Dermis blood vessel endothelial cell (primary cell): ENCODE measurements at regions not wholly inside any gene's neighbourhood (a gene's known extent, or its start where the extent isn't known, plus 50 kb on each side); places are given as distances from the start of the nearest gene placed in this dataset.
"Not testable (repeated sequence)": the region's sequence is repeated elsewhere in the genome, so short reads cannot be mapped to it uniquely, and the experiment has no call there.

Experiments used
- DNase-seq: peaks from one replicate; pipeline ENCODE4 v3.0.0; 2010

DNA sequence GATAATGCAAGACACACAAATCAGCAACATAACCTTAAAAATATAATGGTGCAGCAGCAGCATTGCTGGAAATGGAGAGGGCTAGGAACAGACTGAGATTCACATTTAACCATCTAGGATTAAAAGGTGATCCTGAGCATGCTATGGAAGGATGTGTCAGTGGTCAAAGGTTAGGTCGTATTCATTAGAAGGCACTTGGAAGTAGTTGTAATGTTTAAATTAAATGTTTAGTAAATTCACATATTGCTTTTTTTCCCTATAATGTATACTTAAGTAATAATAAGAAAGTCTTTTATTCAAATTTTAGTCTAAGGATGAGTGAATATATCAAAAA is 368.6 kb upstream of the PDE3A start:
- no peak for DNase-seq

DNA sequence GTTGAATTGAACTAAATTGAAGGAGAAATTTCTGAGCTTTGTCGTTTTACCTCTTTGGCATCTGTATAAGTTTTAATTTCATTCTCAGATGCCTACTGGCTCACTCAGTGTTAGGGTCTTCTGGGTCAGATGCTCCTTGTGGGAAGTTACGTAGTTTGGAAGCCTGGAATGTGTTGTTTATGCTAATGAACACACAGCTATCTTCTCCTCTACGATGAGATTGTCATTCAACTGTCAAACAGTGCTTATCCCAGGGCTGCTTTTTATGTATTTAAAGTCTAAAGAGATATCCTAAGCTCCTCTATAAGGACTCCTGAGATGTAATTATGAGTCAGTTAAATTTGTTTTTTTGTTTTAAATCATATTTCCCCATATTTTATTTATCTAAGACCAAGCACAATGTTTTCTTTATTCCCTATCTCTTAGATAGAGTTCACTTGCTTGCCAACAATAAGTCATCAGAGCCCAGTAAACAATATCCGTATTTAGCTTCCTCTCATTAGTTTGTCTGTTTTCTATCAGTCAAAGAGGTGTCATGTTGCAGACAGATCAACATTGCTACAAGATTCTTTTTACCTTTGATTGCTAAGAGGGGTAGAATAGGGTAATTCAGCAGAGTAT is 368.0 kb upstream of the PDE3A start:
- DNase-seq, result no peak

DNA sequence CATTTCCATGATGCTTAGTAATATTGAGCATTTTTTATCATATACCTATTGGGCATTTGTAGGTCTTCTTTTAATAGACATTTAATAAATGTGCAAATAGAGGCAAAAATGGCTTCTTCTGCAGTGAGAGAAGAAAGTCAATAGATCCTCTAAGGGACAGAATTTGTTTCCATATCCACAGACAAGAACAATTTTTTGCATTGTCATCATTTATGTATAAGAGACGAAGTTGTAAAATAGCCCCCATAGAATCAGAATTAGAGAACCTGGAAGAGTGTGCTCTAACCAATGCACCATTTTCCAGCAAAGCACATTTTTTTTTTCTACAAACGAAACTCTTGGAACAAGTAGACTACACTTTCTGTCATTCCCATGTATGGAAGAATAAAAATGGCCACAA is 365.1 kb upstream of the PDE3A start:
- no peak for DNase-seq

DNA sequence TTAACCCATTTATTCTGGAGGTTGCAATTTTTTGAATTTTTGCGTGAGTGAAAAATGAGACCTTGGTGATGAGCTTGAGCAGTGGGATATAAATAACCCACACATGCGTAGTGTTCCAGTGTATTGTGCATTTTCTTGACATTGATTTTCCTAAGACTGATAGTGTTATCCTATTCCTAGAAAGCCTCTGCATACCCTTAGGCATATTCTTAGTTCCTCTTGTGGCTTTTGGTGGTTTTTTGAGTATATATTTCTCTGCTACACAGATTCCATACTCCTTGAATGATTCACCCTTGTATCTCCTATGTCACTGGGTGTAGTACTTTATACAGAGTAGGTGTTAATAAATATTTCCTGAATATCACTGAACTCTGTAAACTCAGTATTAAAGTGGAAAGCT is 363.4 kb upstream of the PDE3A start:
- DNase-seq, result no peak

DNA sequence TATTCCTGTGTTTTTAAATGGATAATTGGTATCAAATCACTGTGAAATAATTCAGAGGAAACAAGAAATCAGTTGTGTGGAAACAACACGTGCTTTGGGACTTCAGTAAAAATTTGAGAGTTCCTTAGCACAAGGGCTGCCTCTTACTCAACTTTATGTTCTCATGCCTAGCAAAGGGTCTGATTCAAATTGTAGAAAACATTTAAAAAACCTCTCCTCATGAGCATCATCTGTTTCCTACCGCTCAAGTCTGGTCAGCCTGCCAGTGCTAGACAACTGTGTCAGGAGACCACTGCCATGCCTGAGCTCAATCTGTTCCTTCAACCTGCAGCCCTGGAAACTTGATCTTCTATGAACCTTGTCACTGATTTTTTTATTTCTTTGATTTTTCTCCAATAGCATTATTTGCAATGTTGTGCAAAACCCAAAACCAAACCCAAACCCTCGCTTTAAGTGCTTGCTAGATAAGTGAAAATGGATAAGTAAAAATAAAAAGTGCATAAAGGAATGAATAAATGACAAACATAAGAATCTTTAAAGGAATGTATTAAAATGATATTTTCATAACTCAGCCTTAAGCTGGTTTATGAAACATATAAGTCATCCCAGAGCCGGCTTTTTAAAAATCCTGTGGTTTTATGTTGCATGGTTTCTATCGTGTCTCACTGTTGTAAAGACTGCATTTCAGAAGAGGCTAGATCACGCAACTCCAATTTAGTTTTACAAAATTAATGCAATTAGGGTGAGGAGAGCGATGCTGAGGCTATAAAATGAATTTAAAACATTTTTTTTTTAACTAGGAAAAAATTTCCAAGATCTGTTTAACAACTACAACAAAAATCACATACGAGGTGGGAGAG is 361.2 kb upstream of the PDE3A start:
- DNase-seq, result no peak

DNA sequence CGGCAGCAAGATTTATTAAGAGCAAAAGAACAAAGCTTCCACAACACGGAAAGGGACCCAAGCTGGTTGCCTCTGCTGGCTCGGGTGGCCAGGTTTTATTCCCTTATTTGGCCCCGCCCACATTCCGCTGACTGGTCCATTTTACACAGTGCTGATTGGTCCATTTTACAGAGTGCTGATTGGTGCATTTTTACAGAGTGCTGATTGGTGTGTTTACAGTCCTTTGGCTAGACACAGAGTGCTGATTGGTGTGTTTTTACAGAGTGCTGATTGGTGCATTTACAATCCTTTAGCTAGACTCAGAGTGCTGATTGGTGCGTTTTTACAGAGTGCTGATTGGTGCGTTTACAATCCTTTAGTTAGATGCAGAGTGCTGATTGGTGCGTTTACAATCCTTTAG is 358.4 kb upstream of the PDE3A start:
- not testable (repeated sequence) for DNase-seq

GRCh38 chr12:20011200-20011599 is 357.1 kb upstream of the PDE3A start:
- DNase-seq, result peak; percentile 61

- no peak for DNase-seq
These were observed 350.5 kb upstream of the PDE3A start for GRCh38 chr12:20017802-20018201.

DNA sequence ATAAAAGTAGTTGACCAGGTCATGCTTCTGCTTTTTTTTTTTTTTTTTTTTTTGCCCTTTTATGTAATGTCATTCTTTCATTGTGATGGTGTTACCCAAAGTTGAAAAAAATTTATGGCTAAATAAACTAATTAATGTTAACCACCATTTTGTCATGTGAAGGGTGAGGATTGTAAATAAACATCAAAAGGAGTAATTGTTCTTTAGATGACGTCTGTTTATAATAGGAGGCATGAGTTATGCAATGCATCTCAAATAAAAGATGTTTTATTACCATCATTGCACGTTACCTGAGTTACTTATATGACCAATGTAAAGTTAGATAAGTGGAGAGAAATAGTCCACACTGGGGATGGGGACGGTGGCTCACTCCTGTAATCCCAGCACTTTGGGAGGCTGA is 349.9 kb upstream of the PDE3A start:
- no peak for DNase-seq

DNA sequence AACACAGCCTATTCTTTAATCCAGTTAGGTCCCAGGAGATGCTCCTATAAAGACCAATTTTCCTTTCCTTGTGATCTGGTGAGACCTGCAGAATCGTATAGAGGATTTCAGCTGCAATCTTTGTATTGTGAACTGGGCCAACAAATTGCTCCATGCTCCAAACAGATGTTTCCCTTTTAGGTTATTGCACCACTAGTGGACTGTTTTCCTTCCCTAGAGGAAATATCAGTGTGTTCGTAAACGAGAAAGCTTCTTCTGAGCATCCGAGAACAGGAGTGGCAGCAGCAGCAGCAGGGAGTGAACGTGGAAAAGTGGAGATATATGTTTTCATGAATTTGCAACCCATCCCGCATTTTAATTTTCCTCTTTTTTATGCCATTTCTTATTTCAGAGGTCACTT is 344.1 kb upstream of the PDE3A start:
- peak; percentile 90 for DNase-seq

DNA sequence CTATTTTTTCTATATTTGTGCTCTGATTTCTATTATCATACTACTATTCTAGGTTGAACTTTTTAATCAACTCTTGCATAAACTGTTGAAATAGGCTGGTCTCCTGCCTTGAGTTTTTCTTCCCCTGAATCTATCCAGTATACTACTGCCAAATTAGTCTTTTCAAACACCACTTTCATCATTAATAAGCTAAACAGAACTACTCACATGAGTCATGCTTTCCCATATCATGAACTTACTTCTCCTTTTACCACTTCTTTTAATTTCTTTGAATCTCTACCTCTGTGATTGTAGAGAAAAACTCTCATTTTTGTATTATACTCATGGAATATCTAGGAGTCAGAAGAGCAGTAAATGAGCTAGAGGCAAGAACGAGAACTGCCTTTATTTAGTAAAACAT is 340.3 kb upstream of the PDE3A start:
- no peak for DNase-seq

DNA sequence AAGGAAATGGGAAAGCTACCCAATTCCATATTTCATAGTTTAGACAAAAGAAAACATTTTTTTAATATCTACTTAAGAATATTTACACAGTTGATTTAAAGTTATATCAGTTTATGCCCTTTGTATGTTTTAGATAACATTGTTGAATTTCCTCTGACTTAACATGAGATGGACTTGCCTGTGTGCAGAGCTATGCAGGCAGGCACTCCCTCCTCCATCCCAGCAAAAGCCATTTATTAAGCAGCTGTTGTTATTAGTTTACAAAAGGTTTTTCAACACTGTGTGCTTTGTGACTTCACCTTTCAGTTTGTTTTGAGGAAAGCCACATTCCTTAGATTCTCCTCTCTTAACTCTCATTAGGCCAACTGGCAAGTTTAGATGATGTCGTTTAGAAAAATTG is 337.5 kb upstream of the PDE3A start:
- peak; percentile 52 for DNase-seq

GRCh38 chr12:20039562-20039961 is 328.8 kb upstream of the PDE3A start:
- DNase-seq, result no peak

GRCh38 chr12:20040184-20040583 is 328.2 kb upstream of the PDE3A start:
- no peak for DNase-seq

DNA sequence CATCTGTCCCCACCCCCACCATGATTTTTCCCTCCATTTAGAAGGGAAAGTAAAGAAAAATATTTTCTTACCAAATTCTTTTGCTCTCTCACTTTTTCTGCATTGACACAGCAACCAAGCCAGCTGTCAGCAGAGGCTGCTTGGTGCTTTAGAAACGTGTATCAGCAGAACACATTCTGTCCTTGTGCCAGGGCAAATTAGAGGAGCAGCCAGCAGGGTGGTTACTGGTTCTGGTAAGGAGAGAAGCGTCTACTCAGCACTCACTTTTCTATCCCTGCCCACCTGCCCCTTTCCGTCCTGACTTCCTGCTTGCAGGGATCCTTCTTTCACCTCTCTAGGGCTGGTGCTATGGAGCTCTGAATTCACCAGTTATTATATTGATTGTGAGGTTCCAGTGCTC is 327.5 kb upstream of the PDE3A start:
- no peak for DNase-seq

DNA sequence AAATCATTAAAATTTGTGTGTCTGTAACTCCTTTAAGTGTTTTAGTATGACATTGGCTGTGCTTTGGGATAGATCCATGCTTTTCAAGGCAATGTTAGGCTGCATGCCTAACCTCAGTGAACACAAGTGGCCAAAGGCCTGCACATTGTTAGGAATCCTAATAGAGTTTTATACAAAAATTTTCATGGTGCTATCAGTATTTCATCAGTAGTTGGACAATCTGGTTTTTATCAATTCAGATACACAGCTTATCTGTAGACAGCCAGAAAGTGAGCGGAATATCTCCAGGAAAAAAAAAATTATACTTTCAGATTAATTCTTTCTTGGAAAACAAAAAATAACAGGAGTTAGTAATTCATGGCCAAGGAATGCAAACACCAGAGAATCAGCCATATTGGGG is 324.0 kb upstream of the PDE3A start:
- no peak for DNase-seq

DNA sequence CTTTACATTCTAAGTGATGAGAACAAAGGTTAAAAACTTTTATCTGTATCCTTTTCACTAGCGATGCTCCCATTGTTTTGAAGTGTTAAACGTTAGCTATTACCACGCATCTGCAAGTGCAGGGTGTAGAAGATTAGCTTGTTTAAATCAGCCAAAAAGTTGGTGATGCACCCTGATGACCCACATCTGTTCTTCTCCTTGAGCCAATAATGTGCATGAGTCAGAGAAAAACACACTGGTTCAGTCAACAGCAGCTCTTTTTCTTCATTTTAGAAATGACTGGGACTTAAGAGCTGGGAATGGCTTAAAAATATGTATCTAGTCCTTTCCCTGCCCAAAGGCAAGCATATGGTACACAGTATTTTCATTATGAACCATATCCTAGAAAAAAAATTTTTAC is 323.5 kb upstream of the PDE3A start:
- no peak for DNase-seq

DNA sequence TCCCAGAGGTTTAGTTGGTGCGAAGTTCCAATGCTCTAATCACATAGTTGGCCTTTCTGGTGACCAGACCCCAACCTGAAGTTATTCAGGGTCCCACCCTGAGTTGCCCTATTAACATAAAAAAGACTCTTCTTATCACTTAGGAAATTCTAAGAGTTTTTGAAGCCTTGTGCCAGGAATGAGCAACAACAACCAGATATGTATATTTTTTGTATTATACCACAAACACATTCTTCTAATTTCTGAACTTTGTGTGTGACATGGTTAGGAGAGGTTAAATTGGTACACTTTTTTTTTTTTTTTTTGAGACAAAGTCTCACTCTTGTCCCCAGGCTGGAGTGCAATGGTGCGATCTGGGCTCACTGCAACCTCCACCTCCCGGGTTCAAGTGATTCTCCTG is 320.4 kb upstream of the PDE3A start:
- DNase-seq, result no peak

DNA sequence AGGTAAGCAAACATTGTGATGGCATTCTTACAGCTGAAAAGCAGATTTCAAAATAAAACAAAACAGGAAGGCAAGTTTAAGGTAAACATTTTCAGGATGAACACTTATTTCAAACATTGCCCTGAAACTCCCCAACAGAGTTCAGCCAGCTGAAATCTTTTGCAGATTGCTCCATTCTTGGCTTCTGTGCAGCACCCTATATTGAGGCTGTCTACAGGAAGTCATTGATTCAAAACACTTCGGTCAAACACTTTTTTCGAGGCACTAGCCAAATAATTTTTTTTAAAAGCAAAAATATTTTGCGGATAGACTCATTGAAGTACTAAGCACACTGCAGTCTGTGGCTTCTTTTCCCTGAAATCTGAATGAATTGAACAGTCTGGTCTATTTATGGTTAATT is 318.1 kb upstream of the PDE3A start:
- no peak for DNase-seq

DNA sequence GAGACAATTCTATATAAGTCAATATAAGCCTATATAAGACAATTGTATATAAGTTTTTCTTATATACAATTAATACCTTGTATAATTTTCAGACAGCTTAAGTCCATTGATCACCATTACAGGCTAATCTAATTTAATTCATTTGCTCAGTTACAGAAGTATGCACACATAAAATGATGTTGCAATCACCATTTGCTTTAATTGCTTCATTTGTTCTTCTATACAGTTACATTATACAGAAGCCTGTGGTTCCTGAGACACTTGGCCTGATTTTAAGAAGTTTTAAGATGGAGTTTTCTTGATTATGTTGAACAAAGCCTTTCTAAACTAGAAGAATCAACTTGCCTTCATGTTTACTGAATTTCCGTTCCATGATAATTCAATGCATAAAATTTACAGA is 314.6 kb upstream of the PDE3A start:
- DNase-seq, result no peak

DNA sequence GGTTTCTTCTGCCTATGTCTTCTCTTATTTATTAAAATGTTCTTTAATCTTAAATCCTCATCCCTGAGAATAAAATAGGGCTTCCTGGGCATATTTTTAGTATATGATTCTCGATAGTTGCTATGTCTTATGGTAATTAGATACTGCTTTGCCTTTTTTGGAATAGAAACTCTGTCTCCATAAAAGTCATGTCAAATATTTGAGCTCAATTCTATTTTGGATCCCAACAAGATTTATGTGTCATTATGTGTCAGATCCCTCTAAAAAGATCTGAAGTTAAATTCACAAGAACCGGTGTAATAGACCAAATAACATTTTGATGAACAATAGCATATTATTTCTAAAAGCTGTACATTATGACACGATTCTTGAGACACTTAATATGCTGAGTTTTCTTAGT is 312.5 kb upstream of the PDE3A start:
- DNase-seq, result no peak

- DNase-seq, result no peak
These were observed 310.9 kb upstream of the PDE3A start for GRCh38 chr12:20057398-20057797.

- DNase-seq, result no peak
These were observed 305.2 kb upstream of the PDE3A start for GRCh38 chr12:20063116-20063515.

DNA sequence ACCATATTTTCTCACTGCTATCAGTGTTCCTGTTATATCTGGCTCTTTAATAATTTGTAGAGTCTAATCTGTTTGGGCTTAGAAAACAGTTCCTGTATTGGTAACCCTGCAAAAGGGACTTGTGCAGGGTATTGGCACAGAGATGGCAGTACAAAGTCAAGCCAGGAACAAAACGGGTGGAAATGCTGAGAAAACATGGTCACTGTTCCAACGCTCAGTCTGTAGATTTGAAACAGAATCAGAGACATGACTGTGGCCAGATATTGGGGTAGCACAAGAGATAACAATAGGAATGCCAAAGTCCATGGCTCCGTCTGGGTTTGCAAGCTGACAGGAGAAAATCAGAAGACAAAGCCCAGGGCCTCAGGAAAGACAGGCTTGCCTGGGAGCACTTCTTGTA is 290.7 kb upstream of the PDE3A start:
- no peak for DNase-seq

DNA sequence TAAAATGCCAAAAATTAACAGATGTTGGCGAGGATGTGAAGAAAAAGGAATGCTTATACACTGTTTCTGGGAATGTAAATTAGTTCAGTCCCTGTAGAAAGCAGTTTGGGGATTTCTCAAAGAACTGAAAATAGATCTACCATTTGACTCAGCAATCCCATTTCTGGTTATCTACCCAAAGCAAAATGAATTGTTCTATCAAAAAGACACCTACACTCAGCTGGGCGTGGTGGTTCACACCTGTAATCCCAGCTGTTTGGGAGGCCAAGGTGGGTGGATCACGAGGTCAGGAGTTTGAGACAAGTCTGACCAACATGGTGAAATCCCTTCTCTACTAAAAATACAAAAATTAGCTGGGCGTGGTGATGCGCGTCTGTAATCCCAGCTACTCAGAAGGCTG is 279.3 kb upstream of the PDE3A start:
- no peak for DNase-seq
